ENCODE measurements at regions not wholly inside any gene's neighbourhood (a gene's known extent, or its start where the extent isn't known, plus 50 kb on each side); places are given as distances from the start of the nearest gene placed in this dataset.

GRCh38 chr7:148473703-148474480 is 116.7 kb upstream of the C7orf33 start:
- TF ChIP-seq, protein P1, sequence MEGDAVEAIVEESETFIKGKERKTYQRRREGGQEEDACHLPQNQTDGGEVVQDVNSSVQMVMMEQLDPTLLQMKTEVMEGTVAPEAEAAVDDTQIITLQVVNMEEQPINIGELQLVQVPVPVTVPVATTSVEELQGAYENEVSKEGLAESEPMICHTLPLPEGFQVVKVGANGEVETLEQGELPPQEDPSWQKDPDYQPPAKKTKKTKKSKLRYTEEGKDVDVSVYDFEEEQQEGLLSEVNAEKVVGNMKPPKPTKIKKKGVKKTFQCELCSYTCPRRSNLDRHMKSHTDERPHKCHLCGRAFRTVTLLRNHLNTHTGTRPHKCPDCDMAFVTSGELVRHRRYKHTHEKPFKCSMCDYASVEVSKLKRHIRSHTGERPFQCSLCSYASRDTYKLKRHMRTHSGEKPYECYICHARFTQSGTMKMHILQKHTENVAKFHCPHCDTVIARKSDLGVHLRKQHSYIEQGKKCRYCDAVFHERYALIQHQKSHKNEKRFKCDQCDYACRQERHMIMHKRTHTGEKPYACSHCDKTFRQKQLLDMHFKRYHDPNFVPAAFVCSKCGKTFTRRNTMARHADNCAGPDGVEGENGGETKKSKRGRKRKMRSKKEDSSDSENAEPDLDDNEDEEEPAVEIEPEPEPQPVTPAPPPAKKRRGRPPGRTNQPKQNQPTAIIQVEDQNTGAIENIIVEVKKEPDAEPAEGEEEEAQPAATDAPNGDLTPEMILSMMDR (IDR thresholded peaks at IDR 0.05), result no peak
- TF ChIP-seq POLR2A (IDR thresholded peaks at IDR 0.05), result no peak

Measured in adrenal gland (tissue), 5 donors.